ENCODE measurements at regions not wholly inside any gene's neighbourhood (a gene's known extent, or its start where the extent isn't known, plus 50 kb on each side); places are given as distances from the start of the nearest gene placed in this dataset.

DNA sequence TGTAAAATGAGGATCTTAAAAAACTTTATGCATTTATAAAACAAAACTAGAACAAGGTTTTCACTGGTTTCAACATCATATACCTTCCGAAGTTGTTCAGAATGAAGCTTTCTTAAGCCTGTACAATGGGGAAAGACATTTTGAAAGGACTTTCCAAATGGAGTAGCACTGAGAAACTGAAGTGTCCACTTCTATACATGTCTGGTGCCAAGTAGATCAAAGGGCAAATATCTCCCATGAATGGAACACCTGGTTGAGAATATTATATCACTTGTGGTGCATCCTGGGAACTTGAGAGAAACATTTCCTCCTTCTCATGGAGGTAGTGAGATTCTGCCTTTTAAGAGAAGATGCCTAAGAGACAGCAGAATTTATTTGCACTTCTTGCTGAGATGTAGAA, 182.1 kb upstream of the ACTBL2 start:
- H3K79me2 ChIP-seq (ENCODE audit: control insufficient read depth, insufficient read depth, low read length) = no peaks in the 10 kb centered on the region
- H3K36me3 ChIP-seq (ENCODE audit: control insufficient read depth in 2 of 2, extremely low read depth in 1 of 2, insufficient read depth in 2 of 2, low read length in 2 of 2) = no peaks in the 10 kb centered on the region
- H3K27ac ChIP-seq (ENCODE audit: control insufficient read depth, insufficient read depth, low read length) = no peak overlapping the region
- H4K20me1 ChIP-seq (ENCODE audit: control insufficient read depth, extremely low read depth, insufficient read depth, low read length) = no peaks in the 10 kb centered on the region
- H3K27me3 ChIP-seq (ENCODE audit: control insufficient read depth, extremely low read depth, insufficient read depth, low read length) = no peaks in the 10 kb centered on the region
- H3K4me2 ChIP-seq (ENCODE audit: control insufficient read depth, extremely low read depth, insufficient read depth, low read depth, low read length) = no peak overlapping the region
- no peak overlapping the region for H3K9ac ChIP-seq (ENCODE audit: control insufficient read depth, extremely low read depth, insufficient read depth, low read length)
- FAIRE-seq = no peak
- H3K4me3 ChIP-seq (ENCODE audit: control insufficient read depth in 2 of 3, extremely low read depth in 1 of 3, insufficient read depth in 2 of 3, low read depth in 1 of 3, low read length in 3 of 3) = no peak overlapping the region
- TF ChIP-seq, protein P1, sequence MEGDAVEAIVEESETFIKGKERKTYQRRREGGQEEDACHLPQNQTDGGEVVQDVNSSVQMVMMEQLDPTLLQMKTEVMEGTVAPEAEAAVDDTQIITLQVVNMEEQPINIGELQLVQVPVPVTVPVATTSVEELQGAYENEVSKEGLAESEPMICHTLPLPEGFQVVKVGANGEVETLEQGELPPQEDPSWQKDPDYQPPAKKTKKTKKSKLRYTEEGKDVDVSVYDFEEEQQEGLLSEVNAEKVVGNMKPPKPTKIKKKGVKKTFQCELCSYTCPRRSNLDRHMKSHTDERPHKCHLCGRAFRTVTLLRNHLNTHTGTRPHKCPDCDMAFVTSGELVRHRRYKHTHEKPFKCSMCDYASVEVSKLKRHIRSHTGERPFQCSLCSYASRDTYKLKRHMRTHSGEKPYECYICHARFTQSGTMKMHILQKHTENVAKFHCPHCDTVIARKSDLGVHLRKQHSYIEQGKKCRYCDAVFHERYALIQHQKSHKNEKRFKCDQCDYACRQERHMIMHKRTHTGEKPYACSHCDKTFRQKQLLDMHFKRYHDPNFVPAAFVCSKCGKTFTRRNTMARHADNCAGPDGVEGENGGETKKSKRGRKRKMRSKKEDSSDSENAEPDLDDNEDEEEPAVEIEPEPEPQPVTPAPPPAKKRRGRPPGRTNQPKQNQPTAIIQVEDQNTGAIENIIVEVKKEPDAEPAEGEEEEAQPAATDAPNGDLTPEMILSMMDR (optimal IDR thresholded peaks at IDR 0.05 in 1 of 3, IDR thresholded peaks at IDR 0.05 in 1 of 3, conservative IDR thresholded peaks at IDR 0.05 in 1 of 3; ENCODE audit: extremely low read depth in 1 of 3, insufficient read depth in 2 of 3, low read length in 3 of 3) = no peak
- TF ChIP-seq EZH2 (IDR thresholded peaks at IDR 0.05; ENCODE audit: low read length) = no peak
- no peak for DNase-seq (ENCODE audit: low read depth, low spot score)
- no peaks in the 10 kb centered on the region for H3K9me1 ChIP-seq (ENCODE audit: control insufficient read depth, extremely low read depth, insufficient read depth, low read length)
- no peak overlapping the region for H2AFZ ChIP-seq (ENCODE audit: control insufficient read depth, low read length)
- H3K9me3 ChIP-seq (ENCODE audit: control insufficient read depth, low read depth, low read length) = no peaks in the 10 kb centered on the region
- dilution Hi-C loops (cut with MboI; ENCODE audit: extremely low pct_ligation_motif_present, low sequenced_read_pairs) = no loop called here
- peaks cover 4% of the 10 kb centered on the region for H3K4me1 ChIP-seq (ENCODE audit: control insufficient read depth, extremely low read depth, insufficient read depth, low read length)

- dilution Hi-C loops (cut with MboI; ENCODE audit: extremely low pct_ligation_motif_present, low sequenced_read_pairs) = no loop called here
- H3K4me3 ChIP-seq (ENCODE audit: control insufficient read depth in 2 of 3, extremely low read depth in 1 of 3, insufficient read depth in 2 of 3, low read depth in 1 of 3, low read length in 3 of 3) = no peak overlapping the region
- no peaks in the 10 kb centered on the region for H3K9me1 ChIP-seq (ENCODE audit: control insufficient read depth, extremely low read depth, insufficient read depth, low read length)
- no peak for DNase-seq (ENCODE audit: low read depth, low spot score)
- no peaks in the 10 kb centered on the region for H3K79me2 ChIP-seq (ENCODE audit: control insufficient read depth, insufficient read depth, low read length)
- no peaks in the 10 kb centered on the region for H3K9me3 ChIP-seq (ENCODE audit: control insufficient read depth, low read depth, low read length)
- FAIRE-seq = no peak
- no peak for TF ChIP-seq EZH2 (IDR thresholded peaks at IDR 0.05; ENCODE audit: low read length)
- TF ChIP-seq, protein P1 (optimal IDR thresholded peaks at IDR 0.05 in 1 of 3, IDR thresholded peaks at IDR 0.05 in 1 of 3, conservative IDR thresholded peaks at IDR 0.05 in 1 of 3; ENCODE audit: extremely low read depth in 1 of 3, insufficient read depth in 2 of 3, low read length in 3 of 3) = no peak
- H3K27ac ChIP-seq (ENCODE audit: control insufficient read depth, insufficient read depth, low read length) = no peak overlapping the region
- peaks cover 4% of the 10 kb centered on the region for H3K4me1 ChIP-seq (ENCODE audit: control insufficient read depth, extremely low read depth, insufficient read depth, low read length)
- H3K4me2 ChIP-seq (ENCODE audit: control insufficient read depth, extremely low read depth, insufficient read depth, low read depth, low read length) = no peak overlapping the region
- no peaks in the 10 kb centered on the region for H3K27me3 ChIP-seq (ENCODE audit: control insufficient read depth, extremely low read depth, insufficient read depth, low read length)
- no peak overlapping the region for H2AFZ ChIP-seq (ENCODE audit: control insufficient read depth, low read length)
- H4K20me1 ChIP-seq (ENCODE audit: control insufficient read depth, extremely low read depth, insufficient read depth, low read length) = no peaks in the 10 kb centered on the region
- no peak overlapping the region for H3K9ac ChIP-seq (ENCODE audit: control insufficient read depth, extremely low read depth, insufficient read depth, low read length)
- H3K36me3 ChIP-seq (ENCODE audit: control insufficient read depth in 2 of 2, extremely low read depth in 1 of 2, insufficient read depth in 2 of 2, low read length in 2 of 2) = no peaks in the 10 kb centered on the region
Measured at GRCh38 chr5:57663466-57663865, 180.9 kb upstream of the ACTBL2 start.
